ENCODE measurements at regions not wholly inside any gene's neighbourhood (a gene's known extent, or its start where the extent isn't known, plus 50 kb on each side); places are given as distances from the start of the nearest gene placed in this dataset.

DNA sequence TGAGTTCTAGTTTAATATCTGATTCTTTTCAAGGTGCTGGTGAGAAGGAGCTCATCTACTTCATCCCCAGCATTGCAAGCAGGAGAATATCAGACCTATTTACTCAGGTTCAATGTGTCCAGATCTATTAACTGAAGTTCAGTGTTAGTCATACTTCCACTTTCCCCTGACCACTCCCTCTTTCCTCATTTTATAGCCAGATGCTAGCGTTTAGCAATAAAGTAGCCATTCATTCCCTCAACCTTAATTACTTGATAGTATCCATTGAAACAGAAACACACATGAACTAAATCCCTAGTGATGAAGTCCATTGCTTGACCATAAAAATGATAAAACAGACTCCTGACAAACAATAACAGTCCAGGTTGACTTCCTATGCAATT lies 60.0 kb downstream of the RPL22L1 start:
- CTCF ChIA-PET, result interaction anchor here (0.5 to 5.7 kb wide), 3 partner anchors 396 to 512 kb away, joined by 4 to 52 read pairs (median 5); no protein-coding TSS in a partner anchor
- no peak overlapping the region for H3K4me3 ChIP-seq (ENCODE audit: low read depth in 2 of 2, low read length in 2 of 2)
- intact Hi-C loops (cut with micrococcal nuclease; ENCODE audit: unreplicated experiment), result no loop called here

DNA sequence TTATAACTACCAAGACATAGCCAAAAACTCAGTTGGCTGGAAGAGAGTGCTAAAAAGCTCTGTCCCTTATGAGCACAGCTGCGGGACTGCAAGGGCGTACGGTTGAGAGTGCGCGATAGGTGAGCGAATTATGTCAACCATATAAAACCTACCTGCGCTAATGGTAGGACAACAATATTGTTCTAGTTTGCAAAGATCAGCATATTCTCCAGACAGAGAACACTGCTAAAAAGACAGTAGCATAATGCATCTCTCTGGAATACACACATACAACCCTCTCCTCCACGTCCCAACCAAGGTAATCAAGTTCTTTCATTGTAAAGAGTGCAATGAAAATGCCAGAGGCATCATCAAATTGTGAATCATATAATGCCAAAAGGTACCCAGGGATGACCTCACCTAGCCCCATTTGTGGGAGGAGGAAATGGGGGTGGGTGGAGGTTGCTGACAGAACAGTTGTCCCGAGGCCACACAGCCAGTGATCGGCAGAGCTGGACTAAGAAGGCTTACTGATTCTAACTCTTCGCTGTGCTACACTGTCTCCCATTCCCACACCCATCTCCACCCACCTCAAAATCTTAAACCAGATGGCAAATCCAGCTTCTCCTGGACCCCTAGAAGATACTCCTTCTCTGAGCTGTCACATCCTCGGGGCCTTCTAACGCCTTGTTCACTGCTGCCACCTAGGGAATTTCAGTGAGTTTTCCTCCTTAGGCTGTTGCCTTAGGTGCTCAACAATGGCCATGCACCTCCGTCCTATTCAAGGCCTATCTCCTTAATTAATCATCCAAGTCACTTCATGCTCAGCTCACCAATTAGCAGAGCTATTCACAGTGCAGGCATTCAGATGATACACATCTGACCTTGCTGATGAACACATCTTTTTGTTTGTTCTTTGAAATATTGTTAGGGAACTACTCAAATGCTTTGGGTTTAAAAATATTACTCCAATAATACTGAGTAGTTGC lies 60.7 kb downstream of the RPL22L1 start:
- BruUV-seq (replicated peaks), result no TSS peak
- in situ Hi-C loops (cut with HindIII; ENCODE audit: low pct_unique_long_range_greater_than_20kb, low sequenced_read_pairs), result no loop called here
- H3K4me3 ChIP-seq (ENCODE audit: low read depth in 2 of 2, low read length in 2 of 2), result no peak overlapping the region

More for the DNA sequence above, 60.0 kb downstream of the RPL22L1 start:
- H3K27ac ChIP-seq (ENCODE audit: low read length), result no peak overlapping the region
- BruUV-seq (replicated peaks), result no TSS peak
- H3K4me1 ChIP-seq (ENCODE audit: control insufficient read depth, insufficient read depth, low read length), result peaks cover 7% of the 10 kb centered on the region; the same call in 1 of the 2 replicates
- in situ Hi-C loops (cut with HindIII; ENCODE audit: low pct_unique_long_range_greater_than_20kb, low sequenced_read_pairs), result no loop called here
- DNase-seq (ENCODE audit: low read depth, low spot score), result no peak
- H3K36me3 ChIP-seq (ENCODE audit: control insufficient read depth, insufficient read depth, low read length), result no peaks in the 10 kb centered on the region
- no peak for TF ChIP-seq POLR2AphosphoS5 (IDR thresholded peaks at IDR 0.05; ENCODE audit: low read depth, low read length)
- TF ChIP-seq, protein P1, sequence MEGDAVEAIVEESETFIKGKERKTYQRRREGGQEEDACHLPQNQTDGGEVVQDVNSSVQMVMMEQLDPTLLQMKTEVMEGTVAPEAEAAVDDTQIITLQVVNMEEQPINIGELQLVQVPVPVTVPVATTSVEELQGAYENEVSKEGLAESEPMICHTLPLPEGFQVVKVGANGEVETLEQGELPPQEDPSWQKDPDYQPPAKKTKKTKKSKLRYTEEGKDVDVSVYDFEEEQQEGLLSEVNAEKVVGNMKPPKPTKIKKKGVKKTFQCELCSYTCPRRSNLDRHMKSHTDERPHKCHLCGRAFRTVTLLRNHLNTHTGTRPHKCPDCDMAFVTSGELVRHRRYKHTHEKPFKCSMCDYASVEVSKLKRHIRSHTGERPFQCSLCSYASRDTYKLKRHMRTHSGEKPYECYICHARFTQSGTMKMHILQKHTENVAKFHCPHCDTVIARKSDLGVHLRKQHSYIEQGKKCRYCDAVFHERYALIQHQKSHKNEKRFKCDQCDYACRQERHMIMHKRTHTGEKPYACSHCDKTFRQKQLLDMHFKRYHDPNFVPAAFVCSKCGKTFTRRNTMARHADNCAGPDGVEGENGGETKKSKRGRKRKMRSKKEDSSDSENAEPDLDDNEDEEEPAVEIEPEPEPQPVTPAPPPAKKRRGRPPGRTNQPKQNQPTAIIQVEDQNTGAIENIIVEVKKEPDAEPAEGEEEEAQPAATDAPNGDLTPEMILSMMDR (IDR thresholded peaks at IDR 0.05), result no peak
- no peak for TF ChIP-seq SIN3A (IDR thresholded peaks at IDR 0.05; ENCODE audit: borderline replicate concordance, insufficient read depth, low read depth, low read length)
- TF ChIP-seq, protein P2, sequence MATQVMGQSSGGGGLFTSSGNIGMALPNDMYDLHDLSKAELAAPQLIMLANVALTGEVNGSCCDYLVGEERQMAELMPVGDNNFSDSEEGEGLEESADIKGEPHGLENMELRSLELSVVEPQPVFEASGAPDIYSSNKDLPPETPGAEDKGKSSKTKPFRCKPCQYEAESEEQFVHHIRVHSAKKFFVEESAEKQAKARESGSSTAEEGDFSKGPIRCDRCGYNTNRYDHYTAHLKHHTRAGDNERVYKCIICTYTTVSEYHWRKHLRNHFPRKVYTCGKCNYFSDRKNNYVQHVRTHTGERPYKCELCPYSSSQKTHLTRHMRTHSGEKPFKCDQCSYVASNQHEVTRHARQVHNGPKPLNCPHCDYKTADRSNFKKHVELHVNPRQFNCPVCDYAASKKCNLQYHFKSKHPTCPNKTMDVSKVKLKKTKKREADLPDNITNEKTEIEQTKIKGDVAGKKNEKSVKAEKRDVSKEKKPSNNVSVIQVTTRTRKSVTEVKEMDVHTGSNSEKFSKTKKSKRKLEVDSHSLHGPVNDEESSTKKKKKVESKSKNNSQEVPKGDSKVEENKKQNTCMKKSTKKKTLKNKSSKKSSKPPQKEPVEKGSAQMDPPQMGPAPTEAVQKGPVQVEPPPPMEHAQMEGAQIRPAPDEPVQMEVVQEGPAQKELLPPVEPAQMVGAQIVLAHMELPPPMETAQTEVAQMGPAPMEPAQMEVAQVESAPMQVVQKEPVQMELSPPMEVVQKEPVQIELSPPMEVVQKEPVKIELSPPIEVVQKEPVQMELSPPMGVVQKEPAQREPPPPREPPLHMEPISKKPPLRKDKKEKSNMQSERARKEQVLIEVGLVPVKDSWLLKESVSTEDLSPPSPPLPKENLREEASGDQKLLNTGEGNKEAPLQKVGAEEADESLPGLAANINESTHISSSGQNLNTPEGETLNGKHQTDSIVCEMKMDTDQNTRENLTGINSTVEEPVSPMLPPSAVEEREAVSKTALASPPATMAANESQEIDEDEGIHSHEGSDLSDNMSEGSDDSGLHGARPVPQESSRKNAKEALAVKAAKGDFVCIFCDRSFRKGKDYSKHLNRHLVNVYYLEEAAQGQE (IDR thresholded peaks at IDR 0.05; ENCODE audit: insufficient read depth in 1 of 2, low read depth in 2 of 2, low read length in 1 of 2), result no peak
- TF ChIP-seq TCF7L2 (IDR thresholded peaks at IDR 0.05; ENCODE audit: low read depth, low read length), result no peak
- ATAC-seq, result no peak
- H3K27me3 ChIP-seq (ENCODE audit: control insufficient read depth, insufficient read depth, low read length), result no peaks in the 10 kb centered on the region
- POLR2A ChIA-PET, result interaction anchor here (0.6 kb wide), 1 partner anchor 434 kb away, joined by 3 read pairs; no protein-coding TSS in a partner anchor
- H3K9me3 ChIP-seq (ENCODE audit: control insufficient read depth, insufficient read depth, low read depth, low read length), result no peaks in the 10 kb centered on the region

More for the DNA sequence above, 60.7 kb downstream of the RPL22L1 start:
- Histone ChIP-seq H3K9me3 (ENCODE audit: control insufficient read depth, insufficient read depth, low read depth, low read length) (no peaks in the 10 kb centered on the region), H3K27me3 (ENCODE audit: control insufficient read depth, insufficient read depth, low read length) (no peaks in the 10 kb centered on the region), H3K4me1 (ENCODE audit: control insufficient read depth, insufficient read depth, low read length) (peaks cover 7% of the 10 kb centered on the region; the same call in 1 of the 2 replicates), H3K36me3 (ENCODE audit: control insufficient read depth, insufficient read depth, low read length) (no peaks in the 10 kb centered on the region), H3K27ac (ENCODE audit: low read length) (peak overlapping the region; percentile 20; the same call in 1 of the 2 replicates)
- TF ChIP-seq, protein P1 (IDR thresholded peaks at IDR 0.05), result peak; percentile 89
- no peak for TF ChIP-seq SIN3A (IDR thresholded peaks at IDR 0.05; ENCODE audit: borderline replicate concordance, insufficient read depth, low read depth, low read length)
- ATAC-seq (peak; percentile 91), DNase-seq (ENCODE audit: low read depth, low spot score) (peak; percentile 59)
- ChIA-PET POLR2A (no interaction called here), CTCF (interaction anchor here (0.6 to 5.7 kb wide), 3 partner anchors 395 to 1150 kb away, joined by 5 to 52 read pairs (median 5); no protein-coding TSS in a partner anchor)
- intact Hi-C loops (cut with micrococcal nuclease; ENCODE audit: unreplicated experiment), result no loop called here

Data from Panc1 (cell line).